Breast epithelium (tissue), 3 donors: ENCODE measurements at regions not wholly inside any gene's neighbourhood (a gene's known extent, or its start where the extent isn't known, plus 50 kb on each side); places are given as distances from the start of the nearest gene placed in this dataset.

ENCODE experiments used
- CTCF ChIP-seq, 3 donors: fragments of 450-650 bp; IDR thresholded peaks; one replicate each; pipeline ENCODE4 v1.5.1; 2016 to 2017; ENCODE audit warnings: antibody characterized with exemption in 3 of 3, mild to moderate bottlenecking in 3 of 3, moderate library complexity in 3 of 3
- POLR2A ChIP-seq: fragments of 450-650 bp; IDR thresholded peaks from one replicate; pipeline ENCODE4 v1.6.1; 2016; ENCODE audit warnings: antibody characterized with exemption, mild to moderate bottlenecking, moderate library complexity

- TF ChIP-seq POLR2A (no peak), CTCF (IDR thresholded peaks at IDR 0.05) (no peak)
These were observed 81.8 kb upstream of the EGLN3 start for GRCh38 chr14:34032720-34033119.
